ENCODE measurements at regions not wholly inside any gene's neighbourhood (a gene's known extent, or its start where the extent isn't known, plus 50 kb on each side); places are given as distances from the start of the nearest gene placed in this dataset.

GRCh38 chr20:39283464-39283863 lies 321.3 kb downstream of the DHX35 start:
- intact Hi-C loops (cut with DNase I) = no loop called here
- H3K27ac ChIP-seq = no peak overlapping the region

GRCh38 chr20:39282619-39283092 lies 320.5 kb downstream of the DHX35 start:
- H3K4me1 ChIP-seq = no peaks in the 10 kb centered on the region
- no peak overlapping the region for H3K27ac ChIP-seq
- no peak overlapping the region for H3K4me3 ChIP-seq
- no peaks in the 10 kb centered on the region for H3K36me3 ChIP-seq
- H3K9me3 ChIP-seq = no peaks in the 10 kb centered on the region
- DNase-seq (ENCODE audit: extremely low spot score in 2 of 2) = no peak
- intact Hi-C loops (cut with DNase I) = no loop called here
- no peaks in the 10 kb centered on the region for H3K27me3 ChIP-seq
- no peak for TF ChIP-seq CTCF (IDR thresholded peaks at IDR 0.05)
- TF ChIP-seq POLR2A (IDR thresholded peaks at IDR 0.05) = no peak
- no peak for TF ChIP-seq POLR2AphosphoS5 (IDR thresholded peaks at IDR 0.05; ENCODE audit: insufficient read depth in 1 of 2, low read depth in 1 of 2)

More at GRCh38 chr20:39283464-39283863, 321.3 kb downstream of the DHX35 start:
- Histone ChIP-seq H3K4me1 (no peaks in the 10 kb centered on the region), H3K36me3 (no peaks in the 10 kb centered on the region), H3K9me3 (no peaks in the 10 kb centered on the region), H3K4me3 (no peak overlapping the region), H3K27me3 (no peaks in the 10 kb centered on the region)
- no peak for TF ChIP-seq POLR2A (IDR thresholded peaks at IDR 0.05)
- no peak for TF ChIP-seq POLR2AphosphoS5 (IDR thresholded peaks at IDR 0.05; ENCODE audit: insufficient read depth in 1 of 2, low read depth in 1 of 2)
- no peak for TF ChIP-seq CTCF (IDR thresholded peaks at IDR 0.05)
- DNase-seq (ENCODE audit: extremely low spot score in 2 of 2) = no peak

GRCh38 chr20:39280875-39281274 lies 318.7 kb downstream of the DHX35 start:
- no peak overlapping the region for H3K4me3 ChIP-seq
- no peak for TF ChIP-seq POLR2A (IDR thresholded peaks at IDR 0.05)
- TF ChIP-seq POLR2AphosphoS5 (IDR thresholded peaks at IDR 0.05; ENCODE audit: insufficient read depth in 1 of 2, low read depth in 1 of 2) = no peak
- TF ChIP-seq CTCF (IDR thresholded peaks at IDR 0.05) = no peak
- DNase-seq (ENCODE audit: extremely low spot score in 2 of 2) = no peak
- no peak overlapping the region for H3K27ac ChIP-seq
- no peaks in the 10 kb centered on the region for H3K27me3 ChIP-seq
- no peaks in the 10 kb centered on the region for H3K4me1 ChIP-seq
- no peaks in the 10 kb centered on the region for H3K9me3 ChIP-seq
- intact Hi-C loops (cut with DNase I) = no loop called here
- H3K36me3 ChIP-seq = no peaks in the 10 kb centered on the region

- DNase-seq (ENCODE audit: extremely low spot score in 2 of 2) = no peak
- TF ChIP-seq POLR2A (IDR thresholded peaks at IDR 0.05) = no peak
- no peak for TF ChIP-seq POLR2AphosphoS5 (IDR thresholded peaks at IDR 0.05; ENCODE audit: insufficient read depth in 1 of 2, low read depth in 1 of 2)
- no peak for TF ChIP-seq CTCF (IDR thresholded peaks at IDR 0.05)
- Histone ChIP-seq H3K4me1 (no peaks in the 10 kb centered on the region), H3K36me3 (no peaks in the 10 kb centered on the region), H3K27me3 (no peaks in the 10 kb centered on the region), H3K9me3 (no peaks in the 10 kb centered on the region), H3K27ac (no peak overlapping the region), H3K4me3 (no peak overlapping the region)
- intact Hi-C loops (cut with DNase I) = no loop called here
These were observed 316.2 kb downstream of the DHX35 start for GRCh38 chr20:39278230-39278788.

- H3K4me3 ChIP-seq = no peak overlapping the region
- peaks cover 1% of the 10 kb centered on the region for H3K4me1 ChIP-seq
- TF ChIP-seq POLR2AphosphoS5 (IDR thresholded peaks at IDR 0.05; ENCODE audit: insufficient read depth in 1 of 2, low read depth in 1 of 2) (no peak), CTCF (IDR thresholded peaks at IDR 0.05) (no peak), POLR2A (IDR thresholded peaks at IDR 0.05) (no peak)
- no peaks in the 10 kb centered on the region for H3K27me3 ChIP-seq
- no peak overlapping the region for H3K27ac ChIP-seq
- H3K9me3 ChIP-seq = no peaks in the 10 kb centered on the region
- no peaks in the 10 kb centered on the region for H3K36me3 ChIP-seq
- no peak for DNase-seq (ENCODE audit: extremely low spot score in 2 of 2)
- intact Hi-C loops (cut with DNase I) = no loop called here
These were observed 315.0 kb downstream of the DHX35 start for GRCh38 chr20:39277185-39277584.
